ENCODE measurements at regions not wholly inside any gene's neighbourhood (a gene's known extent, or its start where the extent isn't known, plus 50 kb on each side); places are given as distances from the start of the nearest gene placed in this dataset.

- no peak for DNase-seq (ENCODE audit: low read depth in 2 of 2)
Measured at GRCh38 chr11:112355726-112356125, 95.1 kb upstream of the PLET1 start.

DNA sequence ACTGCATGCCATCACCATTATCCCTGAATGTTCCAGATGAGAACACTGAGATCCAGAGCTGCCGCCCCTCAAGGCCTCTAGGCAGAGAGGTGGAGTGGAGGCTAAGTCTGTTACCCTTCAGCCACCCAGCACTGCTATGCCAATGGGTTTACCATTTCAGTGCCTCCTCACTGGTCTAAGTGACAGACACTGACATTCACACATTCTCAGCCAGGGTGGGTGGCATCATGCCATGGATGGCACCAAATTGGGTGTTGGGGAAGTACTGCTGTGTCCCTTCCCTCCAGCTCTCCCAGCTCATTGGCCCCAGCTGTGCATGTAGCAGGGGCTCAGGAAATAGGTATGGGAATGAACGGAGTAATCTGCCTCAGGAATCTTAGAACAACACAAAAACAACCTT lies 96.8 kb upstream of the PLET1 start:
- DNase-seq (ENCODE audit: low read depth in 2 of 2), result no peak

DNA sequence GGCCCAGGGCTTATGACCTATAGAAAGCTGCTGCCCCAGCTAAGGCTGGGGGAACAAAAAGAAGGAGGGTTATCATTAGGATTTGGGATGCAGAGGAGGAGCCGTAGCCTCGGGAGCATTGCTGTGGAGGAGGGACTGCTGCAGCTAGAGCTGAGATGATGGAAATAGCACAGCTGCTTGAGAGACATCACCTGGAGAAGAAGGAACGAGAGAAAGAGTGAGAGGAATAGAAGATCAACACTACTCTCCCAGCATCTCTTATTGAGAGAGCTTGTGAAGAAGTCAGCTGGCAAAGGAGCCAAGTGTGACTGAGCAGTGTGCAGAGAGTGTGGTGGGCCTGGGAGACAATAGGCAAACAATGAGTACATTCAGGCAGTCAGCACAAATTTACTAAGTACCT lies 100.7 kb upstream of the PLET1 start:
- DNase-seq (ENCODE audit: low read depth in 2 of 2), result no peak

DNA sequence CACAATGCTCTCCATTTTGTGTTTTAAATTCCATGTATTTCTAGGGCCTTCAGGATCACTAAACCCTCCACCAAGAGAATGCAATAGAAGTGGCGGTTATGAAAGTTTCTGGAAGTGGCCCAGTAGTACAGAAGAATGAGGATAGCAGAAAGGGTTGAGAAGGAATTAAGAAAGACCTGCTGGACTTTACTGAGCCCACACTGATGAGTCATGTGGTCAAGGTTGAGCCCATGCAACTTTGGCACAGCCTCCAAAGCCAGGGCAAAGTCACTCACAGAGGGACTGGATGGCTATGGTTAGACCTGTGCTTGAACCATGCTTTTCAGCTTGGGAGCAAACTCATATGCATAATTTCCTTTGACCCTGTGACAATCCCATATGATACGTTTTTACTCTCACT lies 102.9 kb upstream of the PLET1 start:
- no peak for DNase-seq (ENCODE audit: low read depth in 2 of 2)

DNA sequence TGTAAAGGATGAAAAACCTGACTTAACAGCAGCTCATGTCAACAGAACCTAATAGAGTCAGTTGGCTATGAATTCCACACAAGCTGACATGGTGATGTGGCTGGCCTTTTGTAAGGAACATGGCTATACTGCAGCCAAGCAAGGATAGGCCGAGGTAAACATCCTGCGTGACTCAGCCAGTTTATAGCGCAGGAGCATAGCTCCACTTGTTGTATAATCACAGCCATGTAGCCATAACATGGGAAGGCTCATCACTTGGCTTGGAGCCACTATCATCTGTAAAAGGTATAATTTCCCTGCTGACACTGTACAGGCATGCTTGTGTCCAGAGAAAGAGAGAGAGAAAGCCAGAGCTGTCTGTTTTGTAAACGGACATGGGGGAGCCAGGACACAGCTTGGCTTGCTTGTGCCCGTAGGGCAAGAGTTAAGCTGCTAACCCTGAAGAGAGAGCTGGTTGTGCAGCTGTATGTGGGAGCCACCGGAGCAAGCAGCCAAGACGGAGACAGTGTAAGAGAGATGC lies 104.4 kb upstream of the PLET1 start:
- no peak for DNase-seq (ENCODE audit: low read depth in 2 of 2)

- no peak for DNase-seq (ENCODE audit: low read depth in 2 of 2)
Measured at GRCh38 chr11:112366012-112366411, 105.4 kb upstream of the PLET1 start.

DNA sequence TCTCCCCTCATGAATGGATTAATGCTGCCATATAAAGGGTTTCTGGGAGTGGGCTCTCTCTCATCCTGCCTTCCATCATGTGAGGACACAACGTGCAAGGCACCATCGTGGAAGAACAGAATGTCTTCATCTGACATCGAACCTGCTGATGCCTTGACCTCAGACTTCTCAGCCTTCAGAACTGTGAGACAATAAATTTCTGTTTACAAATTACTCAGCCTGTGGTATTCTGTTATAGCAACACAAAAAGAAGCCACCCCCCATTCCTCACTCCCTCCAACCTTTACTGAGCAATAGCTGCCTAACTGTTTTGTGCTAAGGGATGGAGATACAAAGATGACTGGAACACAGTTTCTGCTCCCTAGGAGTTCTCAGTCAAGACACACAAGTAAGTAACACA lies 106.1 kb upstream of the PLET1 start:
- no peak for DNase-seq (ENCODE audit: low read depth in 2 of 2)

DNA sequence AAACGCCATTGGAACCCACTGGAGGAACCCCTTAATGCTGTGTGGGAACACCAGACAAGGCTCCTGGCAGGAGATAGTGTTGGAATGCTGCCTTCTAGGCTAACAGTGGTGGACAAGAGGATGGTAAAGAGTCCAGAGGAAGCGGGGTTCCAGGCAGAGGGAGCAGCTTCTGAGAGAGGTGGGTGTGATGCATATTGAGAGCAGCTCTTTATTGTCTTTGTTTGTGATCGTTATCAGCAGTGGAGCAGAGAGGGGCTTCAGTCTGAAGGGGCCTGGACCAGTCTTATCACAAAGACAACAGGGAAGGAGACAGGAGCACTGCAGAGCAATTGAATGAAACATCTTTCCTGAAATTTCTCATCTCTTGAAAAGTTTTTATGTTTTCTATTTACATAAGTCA lies 106.8 kb upstream of the PLET1 start:
- no peak for DNase-seq (ENCODE audit: low read depth in 2 of 2)

DNA sequence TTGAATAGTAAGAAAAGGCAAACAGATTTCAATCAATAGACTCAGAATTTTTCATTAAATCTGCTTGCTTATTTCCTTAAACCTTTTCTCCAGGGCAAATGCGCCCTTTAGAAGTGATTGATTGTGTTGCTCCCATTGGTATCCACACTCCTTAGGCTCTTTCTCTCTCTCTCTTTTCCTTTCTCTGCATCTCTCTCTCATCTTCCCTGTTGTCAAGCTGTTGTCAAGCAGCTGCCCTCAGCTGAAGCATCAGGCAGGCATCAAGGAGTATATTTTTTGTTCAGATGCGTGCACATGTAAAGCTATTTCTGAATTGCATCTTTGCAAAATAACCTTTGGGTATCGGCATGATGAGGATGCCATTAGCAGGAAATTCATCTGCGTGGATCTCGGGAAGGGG lies 107.2 kb upstream of the PLET1 start:
- DNase-seq (ENCODE audit: low read depth in 2 of 2), result no peak

DNA sequence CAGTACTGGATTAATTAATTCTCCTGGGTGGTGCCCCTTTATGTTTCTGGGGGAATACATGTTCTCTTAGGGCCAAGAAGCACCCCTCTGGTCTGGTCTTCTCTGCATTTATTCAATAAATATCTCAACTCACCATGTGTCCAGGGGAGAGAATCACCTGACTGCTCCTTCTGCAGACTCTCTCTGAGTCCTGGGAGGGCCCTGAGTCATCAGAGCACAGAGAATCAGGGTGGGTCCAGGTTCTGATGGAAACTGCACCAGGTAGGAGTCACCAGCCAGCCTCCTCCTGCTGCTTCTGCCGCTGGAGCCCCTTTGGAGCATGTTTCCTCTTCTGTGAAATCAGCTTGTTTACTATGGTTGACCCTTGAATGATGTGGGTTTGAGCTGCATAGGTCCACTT lies 107.7 kb upstream of the PLET1 start:
- no peak for DNase-seq (ENCODE audit: low read depth in 2 of 2)

GRCh38 chr11:112369374-112369773 lies 108.7 kb upstream of the PLET1 start:
- DNase-seq (ENCODE audit: low read depth in 2 of 2), result no peak

DNA sequence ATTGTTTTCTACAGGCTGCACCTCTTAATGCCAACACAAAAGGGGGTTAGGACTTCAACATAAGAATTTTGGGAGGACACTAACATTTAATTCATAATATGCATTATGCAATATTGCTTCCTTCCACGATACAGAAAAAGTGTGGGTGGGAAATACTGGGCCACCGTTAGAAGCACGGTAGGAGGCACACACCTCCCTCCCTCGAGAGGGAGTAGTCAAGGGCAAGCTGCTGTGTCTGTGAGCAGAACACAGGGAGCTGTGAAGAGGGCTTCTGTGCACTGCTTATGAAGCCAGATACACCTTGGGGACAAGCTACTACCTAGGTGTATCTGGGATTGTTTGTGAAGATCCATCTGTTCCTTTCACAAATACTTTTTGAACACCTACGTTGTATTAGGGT lies 109.3 kb upstream of the PLET1 start:
- no peak for DNase-seq (ENCODE audit: low read depth in 2 of 2)

GRCh38 chr11:112374486-112375140 lies 114.0 kb upstream of the PLET1 start:
- DNase-seq (ENCODE audit: low read depth in 2 of 2), result no peak

DNA sequence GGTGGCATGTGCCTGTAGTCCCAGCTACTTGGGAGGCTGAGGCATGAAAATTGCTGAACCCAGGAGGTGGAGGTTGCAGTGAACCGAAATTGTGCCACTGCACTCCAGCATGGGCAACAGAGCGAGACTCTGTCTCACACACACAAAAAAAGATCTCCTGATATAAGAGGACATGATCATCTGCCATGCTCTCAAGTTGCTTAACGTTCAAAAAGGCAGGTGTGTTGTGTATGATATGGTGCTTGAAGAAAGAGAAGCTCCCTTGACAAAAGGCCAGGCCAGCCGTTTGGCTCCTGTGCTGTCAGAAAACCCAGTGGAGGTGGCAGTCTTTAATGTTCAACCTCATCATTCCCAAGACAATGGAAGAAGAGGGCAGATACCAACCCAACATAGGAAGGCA lies 117.3 kb upstream of the PLET1 start:
- DNase-seq (ENCODE audit: low read depth in 2 of 2), result no peak

DNA sequence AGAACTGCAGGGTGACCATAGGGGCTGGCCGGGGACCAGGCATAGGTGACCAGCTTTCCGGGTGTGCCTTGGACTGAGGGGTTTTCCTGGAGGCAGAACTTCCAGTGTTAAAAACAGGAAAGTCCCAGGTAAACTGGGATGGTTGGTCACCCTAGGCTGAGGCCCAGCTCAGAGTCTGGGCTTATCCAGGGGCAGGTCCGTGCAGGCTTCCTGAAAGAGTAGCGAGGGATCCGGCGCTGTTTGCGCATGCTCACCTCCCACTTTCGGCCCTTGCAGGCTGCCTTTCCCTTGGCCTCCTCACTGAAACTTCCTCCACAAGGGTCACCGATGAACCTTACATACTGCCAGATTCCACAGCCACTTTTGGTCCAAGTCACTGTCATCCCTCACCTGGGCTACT lies 119.8 kb upstream of the PLET1 start:
- DNase-seq (ENCODE audit: low read depth in 2 of 2), result no peak

DNA sequence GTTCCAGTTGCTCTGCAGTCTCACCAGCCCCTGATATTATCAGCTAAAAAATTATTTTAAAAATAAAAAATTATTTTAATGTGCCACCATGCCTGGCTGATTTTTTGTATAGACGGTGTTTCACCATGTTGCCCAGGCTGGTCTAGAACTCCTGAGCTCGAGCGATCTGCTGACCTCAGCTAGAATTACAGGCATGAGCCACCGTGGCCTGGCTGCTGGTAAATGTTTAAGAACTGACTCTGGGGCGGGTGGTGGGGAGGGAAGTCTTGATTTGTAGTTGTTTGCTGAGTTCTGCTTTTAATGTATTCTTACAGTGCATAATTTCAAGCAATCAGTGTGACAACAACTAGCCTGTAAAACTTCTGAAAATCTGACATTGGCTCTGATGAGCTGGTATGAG lies 120.9 kb upstream of the PLET1 start:
- DNase-seq (ENCODE audit: low read depth in 2 of 2), result no peak

DNA sequence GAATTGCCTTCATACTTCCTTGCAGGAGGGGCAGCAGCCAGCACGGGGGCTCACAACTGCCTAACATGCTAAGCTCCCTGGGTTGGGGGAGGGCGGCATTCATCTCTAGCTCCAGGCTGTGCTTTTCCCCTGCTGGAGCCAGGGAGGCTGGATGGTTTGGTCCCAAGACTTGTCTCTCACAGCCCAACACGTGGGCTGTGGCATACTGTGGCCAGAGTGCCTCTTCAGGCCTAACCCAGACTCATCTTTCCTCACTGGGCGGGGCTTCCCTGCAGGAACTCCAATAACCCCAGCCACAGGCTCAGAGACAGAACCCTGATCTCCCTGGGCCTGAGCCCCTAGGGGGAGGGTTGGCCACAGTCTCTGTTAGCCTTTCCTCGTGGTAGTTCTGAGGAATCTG lies 121.9 kb upstream of the PLET1 start:
- DNase-seq (ENCODE audit: low read depth in 2 of 2), result no peak

DNA sequence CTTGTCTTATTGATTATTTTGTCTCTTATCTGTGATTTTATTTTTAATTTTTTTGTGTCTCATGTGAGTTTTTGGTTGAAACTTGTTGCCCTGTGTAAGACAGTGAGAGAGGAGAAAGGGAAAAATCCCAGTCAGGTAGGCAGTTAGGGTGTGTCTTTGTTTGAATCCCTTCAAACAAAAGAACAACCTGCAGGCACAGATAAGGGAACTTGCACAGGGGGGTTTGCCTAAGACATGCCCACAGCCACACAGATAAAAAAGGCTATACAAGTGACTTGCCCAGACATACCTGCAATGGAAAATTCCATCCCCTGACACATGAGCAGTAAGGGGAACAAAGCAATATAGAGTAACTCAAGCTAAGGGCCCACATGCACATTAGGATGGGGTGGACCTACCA lies 127.8 kb upstream of the PLET1 start:
- DNase-seq (ENCODE audit: low read depth in 2 of 2), result no peak

DNA sequence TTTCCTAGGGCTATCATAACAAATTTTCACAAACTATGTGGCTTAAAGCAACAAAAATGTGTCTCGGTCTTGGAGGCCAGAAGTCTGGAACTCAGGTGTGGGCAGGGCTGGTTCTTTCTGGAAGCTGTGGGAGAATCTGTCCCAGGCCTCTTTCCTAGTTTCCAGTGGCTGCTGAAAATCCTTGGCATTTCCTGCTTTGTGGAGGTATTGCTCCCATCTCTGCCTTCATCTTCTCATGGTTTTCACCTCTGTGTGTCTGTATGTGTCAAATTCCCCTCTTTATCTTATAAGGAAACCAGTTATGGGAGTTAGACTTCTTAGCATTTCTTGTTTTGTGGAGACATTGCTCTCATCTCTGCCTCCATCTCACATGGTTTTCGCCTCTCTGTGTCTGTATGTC lies 130.4 kb upstream of the PLET1 start:
- DNase-seq (ENCODE audit: low read depth in 2 of 2), result no peak

GRCh38 chr11:112392904-112393303 lies 132.2 kb upstream of the PLET1 start:
- DNase-seq (ENCODE audit: low read depth in 2 of 2), result no peak

GRCh38 chr11:112394304-112394703 lies 133.6 kb upstream of the PLET1 start:
- DNase-seq (ENCODE audit: low read depth in 2 of 2), result no peak

- DNase-seq (ENCODE audit: low read depth in 2 of 2), result no peak
Measured at GRCh38 chr11:112396076-112396475, 135.4 kb upstream of the PLET1 start.

DNA sequence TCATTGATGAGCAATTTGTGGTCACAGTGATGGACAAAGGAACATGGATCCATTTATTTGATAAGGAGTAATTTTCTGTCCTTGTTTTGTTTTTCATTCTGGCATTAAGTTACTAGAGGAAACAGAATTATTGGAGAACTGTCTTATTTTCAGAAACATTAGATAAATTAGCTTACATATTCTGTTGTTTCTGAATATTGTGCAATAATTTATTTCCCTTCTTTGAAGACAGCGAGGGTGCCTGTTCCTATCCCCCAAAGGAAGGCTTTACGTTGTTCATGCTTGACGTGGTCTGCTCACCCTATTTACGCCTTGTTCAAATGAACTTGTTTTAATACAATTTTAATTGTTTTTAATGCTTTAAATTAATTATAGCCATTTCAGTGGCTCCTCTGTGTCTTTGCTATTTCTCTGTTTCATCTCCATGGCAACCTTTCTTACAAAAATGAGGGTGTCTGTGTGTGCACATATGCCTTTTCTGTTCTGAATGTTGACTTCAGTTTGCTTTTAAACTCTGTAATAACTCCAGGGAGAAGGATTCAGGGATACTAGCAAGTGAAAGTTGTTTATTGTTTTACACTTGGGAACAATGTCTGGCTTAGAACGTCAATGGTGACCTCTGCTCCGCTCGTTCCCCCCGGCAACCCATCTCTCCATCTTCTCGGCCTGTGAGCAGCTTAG lies 138.3 kb upstream of the PLET1 start:
- DNase-seq (ENCODE audit: low read depth in 2 of 2), result no peak
